HG03432 (cell line): ENCODE measurements at regions not wholly inside any gene's neighbourhood (a gene's known extent, or its start where the extent isn't known, plus 50 kb on each side); places are given as distances from the start of the nearest gene placed in this dataset.

Experiments
- ATAC-seq: cut with Tn5 transposase; IDR thresholded peaks from one replicate; pipeline ENCODE4 v1.9.1; 2021; ENCODE audit warnings: mild to moderate bottlenecking, moderate library complexity; ENCODE audit not compliant: unreplicated experiment

DNA sequence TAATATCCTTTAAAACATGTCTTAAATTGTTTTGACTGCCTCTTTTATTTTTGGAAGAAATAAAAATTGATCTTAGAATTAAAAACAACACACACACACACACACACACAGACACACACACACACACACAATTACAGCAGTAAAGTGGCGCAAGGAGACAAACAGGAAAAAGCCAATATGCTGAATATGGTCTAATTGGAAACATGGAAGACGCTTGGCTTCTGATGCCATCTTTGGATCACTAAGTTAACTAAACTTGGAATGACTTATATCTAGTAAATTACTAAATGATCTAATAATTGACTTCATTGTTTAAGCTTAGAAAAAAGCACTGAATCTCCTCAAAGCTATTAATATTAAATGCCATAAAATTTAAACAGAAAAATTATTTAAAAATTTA lies 1093.4 kb downstream of the ADGRL3 start:
- ATAC-seq: no peak

GRCh38 chr4:62292911-62293310 lies 1092.8 kb downstream of the ADGRL3 start:
- no peak for ATAC-seq

- ATAC-seq: no peak
Observed at GRCh38 chr4:62288808-62289541, 1088.8 kb downstream of the ADGRL3 start.

- ATAC-seq: no peak
Observed at GRCh38 chr4:62285026-62285425, 1084.9 kb downstream of the ADGRL3 start.

DNA sequence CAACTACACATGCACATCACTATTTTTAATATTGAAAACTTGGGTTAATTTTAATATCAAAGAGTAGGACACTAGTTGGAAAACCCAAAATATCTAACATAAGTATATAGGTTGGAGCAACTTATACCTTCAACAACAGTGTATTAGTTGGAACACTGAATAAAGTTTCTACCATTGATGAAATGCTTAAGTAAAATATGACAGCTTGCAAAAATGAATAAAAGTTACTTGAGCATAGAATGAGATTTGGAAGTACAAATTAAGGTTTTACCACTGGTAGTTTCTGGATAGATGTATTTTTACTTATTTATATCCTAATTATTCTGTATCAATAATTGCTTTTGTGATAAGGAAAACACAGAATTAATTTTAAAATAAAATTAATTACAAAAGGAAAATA lies 1079.6 kb downstream of the ADGRL3 start:
- ATAC-seq: no peak

- no peak for ATAC-seq
Observed at GRCh38 chr4:62275470-62275869, 1075.3 kb downstream of the ADGRL3 start.

DNA sequence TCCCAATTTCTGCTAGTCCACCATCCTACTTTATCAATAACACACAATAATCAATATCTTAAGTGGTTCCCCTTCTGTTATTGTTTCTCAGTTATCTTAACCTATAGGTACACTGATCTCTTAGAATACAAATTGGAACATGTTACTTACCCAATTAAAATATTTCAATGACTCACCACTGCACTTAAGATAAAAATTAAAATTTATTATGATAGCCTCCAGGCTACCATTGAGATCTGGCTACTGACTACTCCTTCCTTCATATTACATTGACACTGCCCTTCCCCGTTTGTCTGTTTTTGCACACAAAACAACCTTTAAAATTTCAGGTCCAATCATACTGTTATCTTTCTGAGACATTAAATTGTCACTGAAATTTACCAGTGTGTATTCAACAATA lies 1074.7 kb downstream of the ADGRL3 start:
- ATAC-seq: no peak

- no peak for ATAC-seq
Observed at GRCh38 chr4:62271107-62271506, 1071.0 kb downstream of the ADGRL3 start.

DNA sequence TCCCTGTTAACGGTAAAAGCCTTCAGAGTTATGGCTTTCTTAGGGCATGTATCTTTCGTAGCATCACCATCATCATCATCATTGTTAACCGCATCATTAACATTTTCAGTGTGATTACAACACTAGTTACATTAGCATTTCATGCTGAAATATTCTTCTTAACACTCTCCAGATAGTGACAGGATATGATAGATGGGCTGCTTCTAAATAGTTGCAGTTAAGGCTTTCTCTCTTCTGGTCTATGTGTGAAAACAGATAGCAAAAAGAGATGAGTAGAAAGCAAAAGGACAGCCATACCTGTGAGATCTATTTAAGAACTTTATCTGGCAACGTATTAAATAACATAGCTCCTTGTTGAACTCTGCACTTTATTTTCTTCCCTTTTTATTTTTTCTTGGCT lies 1069.8 kb downstream of the ADGRL3 start:
- ATAC-seq: no peak

- no peak for ATAC-seq
Observed at GRCh38 chr4:62263454-62263853, 1063.3 kb downstream of the ADGRL3 start.

GRCh38 chr4:62262676-62263075 lies 1062.5 kb downstream of the ADGRL3 start:
- ATAC-seq: no peak

- ATAC-seq: no peak
Observed at GRCh38 chr4:62260254-62260653, 1060.1 kb downstream of the ADGRL3 start.

DNA sequence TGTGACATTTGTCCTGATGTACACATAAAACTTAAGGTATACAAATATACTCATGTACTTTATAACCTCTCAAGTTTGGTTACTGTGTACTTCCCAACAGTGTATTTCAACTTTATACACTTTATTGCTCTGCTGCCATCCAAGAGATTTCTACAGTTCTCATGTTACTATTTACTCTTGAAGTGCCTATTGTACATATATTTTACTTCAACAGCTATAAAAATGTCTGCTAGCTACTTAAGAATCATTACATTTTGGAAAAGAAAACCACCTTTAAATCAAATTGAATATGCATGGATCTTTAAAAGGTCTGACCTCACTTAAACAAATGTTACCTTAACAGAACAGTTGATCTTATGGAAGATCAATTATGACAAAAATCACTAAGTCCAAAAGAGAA lies 1056.4 kb downstream of the ADGRL3 start:
- no peak for ATAC-seq

- ATAC-seq: no peak
Observed at GRCh38 chr4:62252728-62253127, 1052.6 kb downstream of the ADGRL3 start.

DNA sequence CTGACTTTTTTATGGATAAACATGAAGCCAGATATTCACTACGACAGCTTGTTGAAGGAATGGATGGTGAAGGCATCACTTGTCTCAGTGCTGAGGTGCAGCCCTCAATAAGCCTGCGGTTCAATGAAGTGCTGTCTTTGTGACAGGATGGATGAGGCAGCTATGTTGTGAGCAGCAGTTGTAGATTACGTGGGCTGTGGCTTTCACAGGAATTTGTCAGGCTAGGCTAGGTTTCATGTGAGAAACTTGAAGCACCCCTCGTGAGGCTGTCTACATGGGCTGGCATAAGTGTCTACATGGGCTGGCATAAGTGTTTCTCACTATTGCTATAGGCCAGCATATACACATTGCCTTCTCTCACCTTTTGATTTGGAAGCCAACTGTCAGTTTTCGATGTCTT lies 1050.0 kb downstream of the ADGRL3 start:
- no peak for ATAC-seq

DNA sequence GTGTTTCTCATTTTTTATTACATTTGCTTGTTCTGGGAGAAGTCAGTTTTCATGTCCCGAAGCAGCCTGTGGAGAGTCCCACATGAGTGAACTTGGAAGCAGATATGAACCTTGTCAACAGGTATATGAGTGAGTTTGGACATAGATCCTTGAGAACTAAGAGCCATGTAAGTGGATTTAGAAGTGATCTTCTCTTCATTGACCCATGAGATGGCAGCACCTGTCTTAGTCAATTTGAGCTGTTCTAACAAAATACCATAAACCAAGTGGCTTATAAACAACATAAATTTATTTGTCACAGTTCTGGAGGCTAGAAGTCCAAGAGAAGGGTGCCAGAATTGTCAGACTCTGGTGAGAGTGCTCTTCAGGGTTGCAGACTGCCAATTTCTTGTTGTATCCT lies 1043.8 kb downstream of the ADGRL3 start:
- no peak for ATAC-seq

DNA sequence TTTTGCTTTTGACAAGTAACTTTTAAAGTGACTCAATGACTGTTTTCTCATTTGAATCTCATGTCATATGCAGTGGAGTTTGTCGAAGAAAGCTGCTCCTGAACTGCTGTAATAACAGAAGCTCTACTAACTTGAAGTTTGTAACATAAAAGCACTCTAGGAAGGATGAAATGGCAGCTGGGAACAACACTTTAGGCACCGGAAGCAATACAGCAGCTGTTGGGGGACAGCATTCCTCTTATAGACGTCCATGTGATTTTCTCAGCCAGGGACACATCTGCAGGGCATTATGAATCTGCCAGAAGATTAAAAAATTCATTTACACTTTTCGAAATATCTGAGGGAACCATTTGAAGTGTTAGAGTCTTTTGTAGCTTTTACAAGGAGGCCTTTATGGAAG lies 1035.8 kb downstream of the ADGRL3 start:
- ATAC-seq: no peak

- no peak for ATAC-seq
Observed at GRCh38 chr4:62232814-62233213, 1032.7 kb downstream of the ADGRL3 start.

GRCh38 chr4:62231994-62232393 lies 1031.9 kb downstream of the ADGRL3 start:
- ATAC-seq: no peak

- ATAC-seq: no peak
Observed at GRCh38 chr4:62226082-62226481, 1026.0 kb downstream of the ADGRL3 start.

DNA sequence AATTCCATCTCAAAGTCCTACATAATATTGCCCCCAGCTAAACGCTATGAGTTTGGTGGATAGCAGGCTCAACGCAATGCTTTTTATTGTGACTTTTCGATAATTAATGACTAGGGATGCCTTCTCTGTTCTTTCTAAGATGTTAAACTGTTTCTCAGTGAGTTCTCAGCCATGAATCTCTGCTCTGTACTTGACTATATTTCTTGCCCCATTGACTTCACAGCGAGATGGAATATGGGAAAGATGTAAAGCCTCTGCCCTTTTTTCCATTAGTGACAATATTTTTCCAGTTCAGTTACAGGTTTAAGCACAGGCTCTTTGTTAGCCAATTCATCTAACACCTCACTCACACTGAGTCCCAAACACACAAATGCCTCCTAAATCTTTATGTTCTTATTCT lies 1022.0 kb downstream of the ADGRL3 start:
- no peak for ATAC-seq

GRCh38 chr4:62210486-62210885 lies 1010.4 kb downstream of the ADGRL3 start:
- no peak for ATAC-seq

DNA sequence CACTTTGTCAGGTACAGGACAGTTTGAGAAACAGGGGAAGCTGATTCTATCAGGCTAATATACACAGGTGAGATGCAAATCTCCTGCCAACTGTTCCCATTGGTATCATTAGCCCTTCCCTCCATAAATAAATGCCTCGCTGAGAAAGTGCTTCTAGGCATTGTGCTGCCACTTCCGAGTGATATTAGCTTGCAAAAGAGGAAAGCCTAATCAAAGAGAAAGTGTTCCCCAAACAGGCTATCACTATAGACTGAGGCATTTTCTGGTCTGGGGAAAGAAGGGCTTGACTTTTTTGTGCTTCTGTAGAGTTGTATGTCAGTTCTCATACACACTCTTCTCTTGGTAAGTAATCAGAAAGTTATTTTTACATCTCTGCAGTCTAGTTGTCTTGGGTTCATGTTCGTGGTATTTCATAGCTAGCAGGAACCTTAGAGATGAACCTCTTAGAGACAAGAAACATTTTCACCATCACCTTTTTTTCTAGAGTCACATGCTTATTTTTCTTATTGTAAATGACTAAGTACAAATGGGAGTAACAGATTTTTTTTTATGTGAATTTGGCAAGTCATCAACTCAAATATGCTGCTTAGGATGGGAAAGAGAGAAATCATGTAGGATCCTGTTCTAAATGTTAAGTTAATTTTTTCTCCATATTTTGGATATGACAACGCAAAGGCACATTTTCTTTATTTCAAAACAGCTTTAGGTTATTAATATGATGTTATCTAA lies 1009.8 kb downstream of the ADGRL3 start:
- no peak for ATAC-seq
